Activated CD4-positive, alpha-beta memory T cell treated with anti-CD3 and anti-CD28 coated beads for 36 hours (primary cell): ENCODE measurements at regions not wholly inside any gene's neighbourhood (a gene's known extent, or its start where the extent isn't known, plus 50 kb on each side); places are given as distances from the start of the nearest gene placed in this dataset.

Source experiments
- CTCF ChIA-PET: fragments of 350-600 bp; sonication (Branson Sonifier 250); formaldehyde crosslinking; loops from one replicate; lab custom pipeline; 2021; ENCODE audit warnings: antibody characterized with exemption, inconsistent platforms; lab: Charles Lee
- POLR2A ChIA-PET: fragments of 350-600 bp; sonication (Branson Sonifier 250); formaldehyde crosslinking; loops from one replicate; lab custom pipeline; 2021; ENCODE audit warnings: antibody characterized with exemption; lab: Charles Lee
- DNase-seq: peaks from one replicate; pipeline ENCODE4 v3.0.0-alpha.2; 2020
- H3K27ac Mint-ChIP-seq: one replicate; pipeline ENCODE4 v1.8.0; 2021; ENCODE audit warnings: mixed read lengths
- H3K27me3 Mint-ChIP-seq: one replicate; pipeline ENCODE4 v1.8.0; 2021; ENCODE audit warnings: mixed read lengths
- H3K36me3 Mint-ChIP-seq: one replicate; pipeline ENCODE4 v1.8.0; 2021; ENCODE audit warnings: mixed read lengths
- H3K4me1 Mint-ChIP-seq: one replicate; pipeline ENCODE4 v1.8.0; 2021; ENCODE audit warnings: low read depth, mixed read lengths
- H3K4me3 Mint-ChIP-seq: one replicate; pipeline ENCODE4 v1.8.0; 2021; ENCODE audit warnings: mild to moderate bottlenecking, mixed read lengths
- H3K9me3 Mint-ChIP-seq: one replicate; pipeline ENCODE4 v1.8.0; 2021; ENCODE audit warnings: mixed read lengths
- intact Hi-C: fragments of 100-400 bp; cut with micrococcal nuclease; formaldehyde crosslinking; loops from one replicate; pipeline ENCODE4 v1.15.1; 2023

DNA sequence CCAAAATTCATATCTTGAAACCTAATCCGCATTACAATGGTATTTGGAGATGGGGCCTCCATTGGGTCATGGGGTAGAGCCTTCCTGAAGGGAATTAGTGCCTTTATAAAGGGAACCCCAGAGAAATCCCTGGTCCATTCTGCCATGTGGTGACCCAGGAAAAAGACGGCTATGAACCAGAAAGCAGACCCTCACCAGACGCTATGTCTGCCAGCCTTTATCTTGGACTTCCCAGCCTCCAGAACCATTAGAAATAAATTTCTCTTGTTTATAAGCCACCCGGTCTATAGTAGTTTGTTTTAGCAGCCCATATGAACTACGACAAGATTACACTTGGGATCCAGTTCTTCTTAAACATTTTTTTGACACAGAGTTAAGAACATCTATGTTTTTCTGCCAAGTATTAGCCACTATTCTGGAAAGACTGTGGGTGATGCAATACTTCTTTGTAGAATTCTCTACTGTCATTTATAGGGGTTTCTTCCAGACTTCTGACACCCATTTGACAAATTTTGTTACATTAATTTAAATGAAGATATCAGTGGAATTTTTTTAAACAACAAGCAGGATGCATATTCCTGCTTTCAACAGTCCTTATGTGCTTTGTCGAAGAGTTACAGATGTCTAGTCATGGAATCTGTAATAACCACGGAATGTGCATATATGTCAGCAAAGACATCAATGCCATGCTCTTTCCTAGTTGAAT is 572.4 kb downstream of the NR2F1-AS1 start:
- Mint-ChIP-seq H3K9me3 (no peaks in the 10 kb centered on the region), H3K27ac (no peak overlapping the region), H3K4me1 (no peaks in the 10 kb centered on the region), H3K4me3 (no peak overlapping the region), H3K36me3 (no peaks in the 10 kb centered on the region), H3K27me3 (no peaks in the 10 kb centered on the region)
- POLR2A ChIA-PET: no interaction called here
- intact Hi-C loops: no loop called here
- DNase-seq: no peak
- CTCF ChIA-PET: no interaction called here

DNA sequence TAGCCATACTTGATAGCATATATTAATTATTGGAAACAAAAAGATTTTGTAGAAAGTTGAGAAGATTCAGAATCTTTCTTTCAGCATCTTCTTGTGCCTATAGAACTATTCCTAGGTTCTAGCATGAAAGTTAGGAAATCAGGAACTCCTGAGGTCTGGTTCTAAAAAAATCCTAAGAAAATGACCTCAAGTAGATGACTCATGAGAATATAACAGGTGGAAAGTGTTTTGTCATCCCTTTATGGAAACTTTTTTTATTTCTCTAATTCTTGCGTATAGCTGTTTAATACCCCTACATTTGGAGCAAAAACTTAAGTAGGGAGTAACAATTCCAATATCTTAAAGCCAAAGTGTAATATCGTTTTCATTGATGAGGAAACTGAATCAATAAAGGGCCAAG is 574.1 kb downstream of the NR2F1-AS1 start:
- intact Hi-C loops: no loop called here
- Mint-ChIP-seq H3K36me3 (no peaks in the 10 kb centered on the region), H3K4me1 (no peaks in the 10 kb centered on the region), H3K27me3 (no peaks in the 10 kb centered on the region), H3K27ac (no peak overlapping the region), H3K9me3 (no peaks in the 10 kb centered on the region), H3K4me3 (no peak overlapping the region)
- ChIA-PET CTCF (no interaction called here), POLR2A (no interaction called here)
- no peak for DNase-seq

DNA sequence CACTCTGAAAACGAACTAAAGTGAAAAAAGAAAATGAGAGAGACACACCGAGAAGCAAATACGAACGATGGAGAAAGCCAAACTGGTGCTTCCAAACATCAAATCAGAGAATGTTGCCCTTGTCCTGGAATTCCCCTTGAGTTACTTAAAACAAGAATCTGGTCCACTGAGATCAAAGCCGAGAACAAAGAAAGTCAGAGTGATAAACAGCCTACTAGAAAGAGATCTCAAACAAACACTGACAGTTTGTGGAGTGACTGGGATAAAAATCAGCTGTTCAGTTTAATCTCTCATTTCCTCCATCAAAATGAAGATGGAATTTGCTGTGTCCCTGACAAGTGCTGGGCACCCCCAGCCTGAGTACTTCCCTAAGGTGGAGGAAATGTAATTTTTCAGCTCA is 582.6 kb downstream of the NR2F1-AS1 start:
- intact Hi-C loops: no loop called here
- Mint-ChIP-seq H3K27ac (no peak overlapping the region), H3K9me3 (peaks cover 8% of the 10 kb centered on the region), H3K4me3 (no peak overlapping the region), H3K4me1 (no peaks in the 10 kb centered on the region), H3K36me3 (no peaks in the 10 kb centered on the region), H3K27me3 (no peaks in the 10 kb centered on the region)
- DNase-seq: no peak
- CTCF ChIA-PET: no interaction called here
- POLR2A ChIA-PET: no interaction called here

DNA sequence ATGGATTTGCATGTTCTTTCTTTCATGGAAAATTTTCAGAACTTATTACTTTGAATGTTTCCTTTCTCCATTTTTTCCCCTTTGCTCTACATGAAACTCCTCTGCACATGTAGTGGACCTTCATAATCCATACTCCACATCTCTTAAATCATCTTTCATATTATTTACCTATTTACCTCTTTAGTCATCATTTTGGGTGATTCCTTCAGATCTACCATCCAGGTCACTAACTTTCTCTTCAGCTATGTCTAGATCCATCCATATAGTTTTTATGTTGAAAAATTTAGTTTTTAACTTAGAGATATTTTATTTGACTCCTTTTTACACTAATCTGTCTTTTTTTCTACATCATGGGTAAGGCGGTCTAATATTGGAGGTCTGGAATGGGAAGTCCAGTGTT is 586.6 kb downstream of the NR2F1-AS1 start:
- intact Hi-C loops: no loop called here
- Mint-ChIP-seq H3K27me3 (no peaks in the 10 kb centered on the region), H3K4me3 (no peak overlapping the region), H3K9me3 (peaks cover 10% of the 10 kb centered on the region), H3K36me3 (no peaks in the 10 kb centered on the region), H3K4me1 (no peaks in the 10 kb centered on the region), H3K27ac (no peak overlapping the region)
- CTCF ChIA-PET: no interaction called here
- DNase-seq: no peak
- POLR2A ChIA-PET: no interaction called here

DNA sequence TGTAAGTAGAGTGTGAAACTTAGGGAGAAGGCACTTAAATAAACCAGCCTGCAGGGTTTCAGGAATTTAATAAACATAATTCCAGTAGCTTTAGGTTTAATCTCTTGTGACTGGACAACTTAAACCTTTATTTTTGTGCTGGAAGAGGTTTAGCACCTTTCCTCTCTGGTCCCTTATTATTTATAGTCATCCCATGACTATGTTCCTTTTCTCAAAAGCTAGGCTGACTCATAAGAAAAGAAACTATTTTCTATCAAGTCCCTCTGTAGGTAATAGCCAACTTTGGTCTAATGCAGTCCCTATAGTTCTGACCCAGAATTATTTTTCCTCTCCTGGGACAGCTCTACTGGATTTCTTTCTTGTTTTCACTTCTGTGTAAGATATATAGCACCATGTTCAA is 588.9 kb downstream of the NR2F1-AS1 start:
- no peak for DNase-seq
- POLR2A ChIA-PET: no interaction called here
- Mint-ChIP-seq H3K9me3 (peaks cover 14% of the 10 kb centered on the region), H3K4me1 (no peaks in the 10 kb centered on the region), H3K27me3 (no peaks in the 10 kb centered on the region), H3K36me3 (no peaks in the 10 kb centered on the region), H3K27ac (no peak overlapping the region), H3K4me3 (no peak overlapping the region)
- CTCF ChIA-PET: no interaction called here
- intact Hi-C loops: no loop called here

DNA sequence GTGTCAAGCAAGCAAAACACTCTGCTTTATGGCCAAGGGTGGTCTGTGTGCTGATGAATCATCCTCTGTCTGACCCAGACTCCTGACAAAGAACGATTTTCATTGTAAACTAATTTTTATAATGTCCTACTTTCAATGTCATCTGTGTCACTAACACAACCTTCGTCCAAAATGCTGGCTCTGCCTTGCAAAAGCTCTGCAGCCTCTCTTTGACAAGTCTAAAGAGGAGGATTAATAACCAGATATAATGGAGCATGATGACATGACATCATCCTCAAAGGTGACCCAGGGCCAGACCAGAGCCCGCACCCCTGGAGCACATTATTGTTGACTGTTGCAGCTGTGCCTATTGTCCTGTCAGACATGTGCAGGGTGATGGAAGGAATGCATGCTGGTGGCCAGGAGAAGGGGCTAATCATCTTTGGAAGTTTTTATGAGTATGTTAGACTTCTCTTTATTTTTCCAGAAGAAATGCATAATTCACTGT is 589.4 kb downstream of the NR2F1-AS1 start:
- ChIA-PET POLR2A (no interaction called here), CTCF (no interaction called here)
- Mint-ChIP-seq H3K36me3 (no peaks in the 10 kb centered on the region), H3K27me3 (no peaks in the 10 kb centered on the region), H3K9me3 (peaks cover 14% of the 10 kb centered on the region), H3K4me1 (no peaks in the 10 kb centered on the region), H3K27ac (no peak overlapping the region), H3K4me3 (no peak overlapping the region)
- no peak for DNase-seq
- intact Hi-C loops: no loop called here

DNA sequence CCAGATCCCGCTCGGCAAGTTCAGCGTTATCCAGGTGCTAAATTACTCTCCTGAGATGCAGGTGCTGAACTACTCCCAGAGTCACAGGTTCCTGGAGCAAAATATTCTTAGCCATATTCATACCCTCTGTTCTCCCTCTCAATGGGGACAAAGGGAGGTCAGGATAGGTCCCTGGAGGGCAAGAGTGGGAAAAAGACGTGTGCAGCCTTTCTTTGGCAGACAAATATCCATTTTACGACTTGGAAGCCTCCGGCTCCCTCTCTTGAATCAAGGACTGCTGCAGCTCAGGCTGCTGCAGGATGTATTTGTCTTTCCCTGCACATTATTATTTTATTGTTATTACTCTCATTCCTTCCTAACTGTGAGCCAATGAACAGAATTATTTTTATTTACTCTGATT is 590.2 kb downstream of the NR2F1-AS1 start:
- no peak overlapping the region for H3K27ac Mint-ChIP-seq
- H3K9me3 Mint-ChIP-seq: peaks cover 14% of the 10 kb centered on the region
- no peak overlapping the region for H3K4me3 Mint-ChIP-seq
- DNase-seq: no peak
- H3K36me3 Mint-ChIP-seq: no peaks in the 10 kb centered on the region
- ChIA-PET CTCF (no interaction called here), POLR2A (no interaction called here)
- intact Hi-C loops: no loop called here
- H3K27me3 Mint-ChIP-seq: no peaks in the 10 kb centered on the region
- no peaks in the 10 kb centered on the region for H3K4me1 Mint-ChIP-seq

DNA sequence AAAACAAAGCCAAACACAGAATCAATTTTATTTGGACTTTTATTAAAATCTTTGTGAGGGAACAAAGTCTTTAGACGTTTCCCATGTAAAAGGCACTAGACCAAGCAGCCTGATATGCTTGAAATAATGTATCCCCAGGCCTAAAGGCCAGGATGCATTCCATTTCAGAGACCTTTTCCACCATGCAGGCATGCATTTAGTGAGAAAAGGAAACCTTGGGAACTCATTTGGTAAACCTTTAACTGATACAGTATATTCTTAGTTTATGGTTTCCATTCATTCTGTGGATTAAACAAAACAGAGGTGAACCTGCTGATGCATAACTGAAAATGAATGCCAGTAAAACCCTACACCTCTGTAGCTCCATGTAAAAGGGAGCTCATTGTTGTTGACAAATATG is 600.0 kb downstream of the NR2F1-AS1 start:
- Mint-ChIP-seq H3K9me3 (no peaks in the 10 kb centered on the region), H3K27ac (no peak overlapping the region), H3K4me1 (no peaks in the 10 kb centered on the region), H3K4me3 (no peak overlapping the region), H3K36me3 (no peaks in the 10 kb centered on the region), H3K27me3 (no peaks in the 10 kb centered on the region)
- POLR2A ChIA-PET: no interaction called here
- intact Hi-C loops: no loop called here
- no peak for DNase-seq
- CTCF ChIA-PET: no interaction called here

DNA sequence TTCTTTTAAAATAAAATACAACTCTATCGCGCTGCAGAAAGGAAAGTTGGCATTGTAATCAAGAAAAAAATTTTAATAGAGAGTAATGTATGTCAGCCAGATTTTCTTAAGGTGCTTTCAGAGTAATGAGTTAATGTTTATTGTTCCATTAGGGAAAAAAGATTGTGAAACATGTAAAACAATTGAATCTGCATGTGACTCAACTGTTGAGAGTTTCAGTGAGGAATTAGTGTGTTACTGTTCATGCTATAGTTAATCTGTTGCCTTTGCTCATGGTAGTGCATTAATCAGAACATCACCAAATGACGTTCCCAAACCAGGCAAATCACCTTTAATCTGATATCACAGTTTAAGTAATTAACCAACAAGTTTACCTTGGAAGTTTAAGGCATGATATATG is 600.5 kb downstream of the NR2F1-AS1 start:
- H3K27ac Mint-ChIP-seq: no peak overlapping the region
- DNase-seq: no peak
- no peak overlapping the region for H3K4me3 Mint-ChIP-seq
- H3K9me3 Mint-ChIP-seq: no peaks in the 10 kb centered on the region
- ChIA-PET POLR2A (no interaction called here), CTCF (no interaction called here)
- H3K27me3 Mint-ChIP-seq: no peaks in the 10 kb centered on the region
- intact Hi-C loops: no loop called here
- H3K4me1 Mint-ChIP-seq: no peaks in the 10 kb centered on the region
- no peaks in the 10 kb centered on the region for H3K36me3 Mint-ChIP-seq

DNA sequence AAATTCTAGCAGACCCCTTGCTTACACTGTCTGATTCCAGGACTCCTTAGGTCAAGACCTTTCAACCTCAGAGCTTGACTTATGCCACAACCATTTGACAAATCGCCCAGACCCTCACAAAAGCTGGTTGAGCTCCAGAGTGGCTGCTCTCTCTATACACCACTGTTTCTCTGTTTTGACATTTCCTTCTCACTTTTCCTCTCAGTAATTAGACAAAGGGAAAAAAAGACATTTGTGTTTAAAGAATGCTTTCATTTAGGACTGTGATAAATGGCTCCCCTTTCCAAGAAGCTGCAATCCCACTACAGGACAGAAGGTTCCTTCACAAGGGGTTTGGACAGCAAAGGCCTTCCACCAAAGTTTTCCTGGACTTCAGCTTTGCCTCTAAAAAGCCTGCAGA is 601.3 kb downstream of the NR2F1-AS1 start:
- no peak overlapping the region for H3K4me3 Mint-ChIP-seq
- no peaks in the 10 kb centered on the region for H3K36me3 Mint-ChIP-seq
- intact Hi-C loops: no loop called here
- ChIA-PET CTCF (no interaction called here), POLR2A (no interaction called here)
- H3K4me1 Mint-ChIP-seq: no peaks in the 10 kb centered on the region
- no peak overlapping the region for H3K27ac Mint-ChIP-seq
- H3K27me3 Mint-ChIP-seq: no peaks in the 10 kb centered on the region
- no peaks in the 10 kb centered on the region for H3K9me3 Mint-ChIP-seq
- no peak for DNase-seq

DNA sequence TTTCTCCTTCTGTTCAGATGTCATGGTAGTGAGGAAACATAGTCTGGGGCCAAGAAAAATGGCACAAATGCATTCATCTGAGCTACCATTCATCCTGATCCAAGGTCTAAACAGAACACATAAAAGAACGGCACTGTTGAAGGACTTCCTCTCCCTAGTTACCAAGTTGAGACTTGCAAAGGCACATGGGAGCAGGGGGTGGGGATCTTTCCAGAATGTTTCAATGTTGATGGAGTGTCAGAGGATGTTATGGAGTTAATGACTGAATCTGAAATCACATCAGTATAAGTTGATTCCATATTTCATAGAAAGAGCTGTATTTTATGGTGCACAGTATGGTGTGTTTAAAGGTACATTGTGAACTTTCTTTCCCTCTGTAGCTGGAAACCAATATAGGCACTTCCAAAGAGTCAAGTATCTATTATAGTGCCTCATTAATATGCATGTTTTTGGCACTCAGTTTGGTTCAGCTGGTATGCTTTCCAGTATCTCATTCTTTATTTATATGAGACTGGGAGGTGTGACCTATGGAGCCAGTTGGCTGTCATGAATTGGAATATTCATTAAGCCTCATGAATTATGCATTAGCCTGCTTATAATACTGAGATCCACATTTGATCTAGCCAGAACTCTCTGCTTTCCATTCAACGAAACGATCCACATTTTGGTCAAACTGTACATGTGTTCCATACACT is 603.0 kb downstream of the NR2F1-AS1 start:
- ChIA-PET POLR2A (no interaction called here), CTCF (no interaction called here)
- H3K4me3 Mint-ChIP-seq: no peak overlapping the region
- no peaks in the 10 kb centered on the region for H3K4me1 Mint-ChIP-seq
- DNase-seq: no peak
- H3K9me3 Mint-ChIP-seq: no peaks in the 10 kb centered on the region
- H3K27me3 Mint-ChIP-seq: no peaks in the 10 kb centered on the region
- intact Hi-C loops: no loop called here
- no peaks in the 10 kb centered on the region for H3K36me3 Mint-ChIP-seq
- no peak overlapping the region for H3K27ac Mint-ChIP-seq

DNA sequence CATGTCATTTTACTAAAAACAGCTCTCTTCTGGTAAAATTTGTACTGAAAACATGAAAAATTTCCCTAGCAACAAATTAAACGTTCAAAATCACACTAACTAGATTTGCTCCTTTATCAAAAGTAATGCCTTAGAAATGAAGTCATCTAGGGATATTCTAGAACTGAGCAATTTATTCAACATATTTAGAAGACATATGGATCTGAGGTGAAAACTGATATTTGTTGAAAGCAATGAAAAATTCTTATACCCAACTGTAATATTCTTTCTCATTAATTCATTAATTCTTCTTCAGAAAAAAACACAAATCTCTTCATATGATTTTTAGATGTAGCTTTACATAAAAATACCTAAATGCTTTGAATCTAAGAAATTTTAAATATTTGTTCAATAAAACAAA is 604.9 kb downstream of the NR2F1-AS1 start:
- ChIA-PET POLR2A (no interaction called here), CTCF (interaction anchor here (1.1 kb wide), 1 partner anchor 12 kb away, joined by 3 read pairs; no protein-coding TSS in a partner anchor)
- intact Hi-C loops: no loop called here
- H3K36me3 Mint-ChIP-seq: no peaks in the 10 kb centered on the region
- no peak overlapping the region for H3K4me3 Mint-ChIP-seq
- DNase-seq: no peak
- no peaks in the 10 kb centered on the region for H3K4me1 Mint-ChIP-seq
- no peak overlapping the region for H3K27ac Mint-ChIP-seq
- no peaks in the 10 kb centered on the region for H3K9me3 Mint-ChIP-seq
- no peaks in the 10 kb centered on the region for H3K27me3 Mint-ChIP-seq

DNA sequence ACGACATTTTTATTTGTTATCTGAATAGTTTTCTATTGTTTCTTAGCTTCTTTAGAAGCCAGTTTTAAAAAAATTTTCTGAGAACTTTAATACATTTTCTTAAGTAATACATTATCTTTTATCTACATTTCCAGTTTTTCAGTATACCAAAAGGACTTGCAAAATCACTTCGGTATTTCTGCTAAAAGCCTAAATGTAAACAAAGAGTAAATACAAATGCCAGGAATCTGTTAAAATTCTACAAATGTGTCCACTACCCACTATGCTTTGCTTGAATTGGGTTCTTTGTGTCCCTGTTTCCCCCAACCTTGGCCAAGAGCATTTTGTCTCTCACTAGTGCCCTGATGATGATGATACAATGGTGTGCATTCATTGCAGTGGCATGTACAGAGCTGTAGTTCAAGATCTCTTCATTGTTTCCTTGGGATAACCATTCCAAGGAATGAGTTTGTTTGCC is 611.2 kb downstream of the NR2F1-AS1 start:
- H3K9me3 Mint-ChIP-seq: no peaks in the 10 kb centered on the region
- ChIA-PET CTCF (no interaction called here), POLR2A (no interaction called here)
- no peaks in the 10 kb centered on the region for H3K27me3 Mint-ChIP-seq
- H3K36me3 Mint-ChIP-seq: no peaks in the 10 kb centered on the region
- no peak overlapping the region for H3K27ac Mint-ChIP-seq
- H3K4me3 Mint-ChIP-seq: no peak overlapping the region
- intact Hi-C loops: no loop called here
- no peaks in the 10 kb centered on the region for H3K4me1 Mint-ChIP-seq
- DNase-seq: no peak
